ENCODE measurements at regions not wholly inside any gene's neighbourhood (a gene's known extent, or its start where the extent isn't known, plus 50 kb on each side); places are given as distances from the start of the nearest gene placed in this dataset.

- TF ChIP-seq POLR2A (IDR thresholded peaks at IDR 0.05; ENCODE audit: low read length), result no peak
- TF ChIP-seq GATA1 (IDR thresholded peaks at IDR 0.05; ENCODE audit: low read depth, low read length), result no peak
Observed at GRCh38 chr5:108530706-108531105, 148.8 kb upstream of the FBXL17 start.

Measured in erythroblast (primary cell).